AG10803 (cell line): ENCODE measurements at regions not wholly inside any gene's neighbourhood (a gene's known extent, or its start where the extent isn't known, plus 50 kb on each side); places are given as distances from the start of the nearest gene placed in this dataset.
A peak's percentile ranks its signal among the peaks of the same experiment; 100 is the strongest.

Experiments used
- DNase-seq: peaks from one replicate; pipeline ENCODE4 v3.0.0; 2010; ENCODE audit warnings: low read depth
- H3K4me3 ChIP-seq: 2 replicates; pipeline ENCODE4 v1.5.1; 2011; ENCODE audit warnings: mild to moderate bottlenecking, low read length, control low read depth
- CTCF ChIP-seq: conservative IDR thresholded peaks from 2 replicates; pipeline ENCODE4 v1.5.1; 2011; ENCODE audit warnings: mild to moderate bottlenecking, low read length, control low read depth, inconsistent platforms

GRCh38 chr6:54702772-54703171, 143.8 kb upstream of the FAM83B start:
- H3K4me3 ChIP-seq = no peak overlapping the region
- no peak for DNase-seq
- no peak for TF ChIP-seq CTCF

- TF ChIP-seq CTCF = no peak
- peak; percentile 23 for DNase-seq
- no peak overlapping the region for H3K4me3 ChIP-seq
Measured at GRCh38 chr6:54706391-54706790, 140.2 kb upstream of the FAM83B start.

- H3K4me3 ChIP-seq = no peak overlapping the region
- TF ChIP-seq CTCF = no peak
- peak; percentile 13 for DNase-seq
Measured at GRCh38 chr6:54706844-54707605, 139.5 kb upstream of the FAM83B start.

- DNase-seq = no peak
- no peak overlapping the region for H3K4me3 ChIP-seq
- TF ChIP-seq CTCF = no peak
Measured at GRCh38 chr6:54710456-54710855, 136.1 kb upstream of the FAM83B start.

GRCh38 chr6:54716010-54716409, 130.6 kb upstream of the FAM83B start:
- H3K4me3 ChIP-seq = no peak overlapping the region
- TF ChIP-seq CTCF = no peak
- DNase-seq = no peak

GRCh38 chr6:54716877-54717276, 129.7 kb upstream of the FAM83B start:
- peak; percentile 40 for DNase-seq
- TF ChIP-seq CTCF = no peak
- H3K4me3 ChIP-seq = no peak overlapping the region

- peak; percentile 33 for DNase-seq
- H3K4me3 ChIP-seq = no peak overlapping the region
- peak; percentile 98 for TF ChIP-seq CTCF
Measured at GRCh38 chr6:54717849-54718455, 128.6 kb upstream of the FAM83B start.
